Spleen (tissue), 11 donors: ENCODE measurements at regions not wholly inside any gene's neighbourhood (a gene's known extent, or its start where the extent isn't known, plus 50 kb on each side); places are given as distances from the start of the nearest gene placed in this dataset.

Experiments used
- DNase-seq: peaks from one replicate; pipeline ENCODE4 v3.0.0-alpha.2; 2020
- H3K27ac ChIP-seq, 8 donors: fragments of 200-600 bp; sonication (generic) in 7 of 8; 1 replicate in 4 of 8; 2 replicates in 4 of 8; pipeline versions ENCODE4 v1.5.0 to v1.8.0; 2016 to 2021; ENCODE audit warnings: inconsistent platforms in 4 of 8, mild to moderate bottlenecking in 4 of 8, moderate library complexity in 1 of 8
- H3K27me3 ChIP-seq, 7 donors: fragments of 200-600 bp; sonication (generic) in 6 of 7; replicated peaks in 1 of 7; 1 replicate in 4 of 7; 2 replicates in 3 of 7; pipeline versions ENCODE4 v1.5.0 to v1.8.0; 2016 to 2021; ENCODE audit warnings: inconsistent platforms in 3 of 7, mild to moderate bottlenecking in 1 of 7
- H3K36me3 ChIP-seq, 6 donors: fragments of 200-600 bp; sonication (generic) in 5 of 6; 1 replicate in 4 of 6; 2 replicates in 2 of 6; pipeline versions ENCODE4 v1.5.0 to v1.8.0; 2016 to 2021; ENCODE audit warnings: inconsistent platforms in 2 of 6
- H3K4me1 ChIP-seq, 6 donors: fragments of 200-600 bp; sonication (generic) in 5 of 6; 1 replicate in 3 of 6; 2 replicates in 3 of 6; pipeline versions ENCODE4 v1.5.0 to v1.8.0; 2016 to 2021; ENCODE audit warnings: inconsistent platforms in 3 of 6
- H3K4me3 ChIP-seq, 8 donors: fragments of 200-600 bp; sonication (generic) in 7 of 8; 1 replicate in 4 of 8; 2 replicates in 4 of 8; pipeline versions ENCODE4 v1.5.0 to v1.8.0; 2016 to 2021; ENCODE audit warnings: inconsistent platforms in 4 of 8, mild to moderate bottlenecking in 4 of 8, moderate library complexity in 2 of 8
- H3K9me3 ChIP-seq, 8 donors: fragments of 200-600 bp; sonication (generic) in 7 of 8; 1 replicate in 4 of 8; 2 replicates in 4 of 8; pipeline versions ENCODE4 v1.5.0 to v1.8.0; 2016 to 2021; ENCODE audit warnings: inconsistent platforms in 4 of 8
- POLR2A ChIP-seq, 3 donors: fragments of 450-650 bp; IDR thresholded peaks; one replicate each; pipeline ENCODE4 v1.5.1; 2017; ENCODE audit warnings: antibody characterized with exemption in 3 of 3, mild to moderate bottlenecking in 1 of 3
- POLR2AphosphoS5 ChIP-seq, 3 donors: sonication (generic); formaldehyde crosslinking; IDR thresholded peaks; one replicate each; pipeline ENCODE4 v1.5.1; 2017; ENCODE audit warnings: antibody characterized with exemption in 3 of 3
- WGBS, 5 donors: extraction: QIAGEN DNeasy Blood & Tissue Kit in 3 of 5; methylation state at CpG; one replicate each; pipeline versions ENCODE4 v1.1.5 to v1.1.7; 2013 to 2018; 5-methylcytosine and 5-hydroxymethylcytosine counted together
- intact Hi-C: fragments of 100-400 bp; cut with DNase I; formaldehyde crosslinking; loops from one replicate; pipeline ENCODE4 v1.15.0; 2023; ENCODE audit warnings: low total_unique reads
- TF ChIP-seq, protein P1 (sequence below), 11 experiments: fragments of 200-600 bp in 7 of 11; fragments of 450-650 bp in 4 of 11; sonication (generic) in 4 of 11; IDR thresholded peaks in 8 of 11; conservative IDR thresholded peaks in 3 of 11; 1 replicate in 7 of 11; 2 replicates in 4 of 11; pipeline versions ENCODE4 v1.4.0 to v1.8.0; 2016 to 2021; ENCODE audit warnings: antibody characterized with exemption in 11 of 11, inconsistent platforms in 4 of 11, mild to moderate bottlenecking in 1 of 11
- donor health status: healthy with polysubstance abuse.
- donor health status: DM: no; HTN: no; CAD: no; lungs with moderate emphysema.
- donor health status: DM: no; HTN: no; CAD: no.
- donor health status: Bipolar disorder and iron deficiency.
- donor health status: healthy.
- donor health status: DM: no; HTN: no; CAD: no.
- donor health status: DM: yes; HTN: yes; CAD: no.

DNA sequence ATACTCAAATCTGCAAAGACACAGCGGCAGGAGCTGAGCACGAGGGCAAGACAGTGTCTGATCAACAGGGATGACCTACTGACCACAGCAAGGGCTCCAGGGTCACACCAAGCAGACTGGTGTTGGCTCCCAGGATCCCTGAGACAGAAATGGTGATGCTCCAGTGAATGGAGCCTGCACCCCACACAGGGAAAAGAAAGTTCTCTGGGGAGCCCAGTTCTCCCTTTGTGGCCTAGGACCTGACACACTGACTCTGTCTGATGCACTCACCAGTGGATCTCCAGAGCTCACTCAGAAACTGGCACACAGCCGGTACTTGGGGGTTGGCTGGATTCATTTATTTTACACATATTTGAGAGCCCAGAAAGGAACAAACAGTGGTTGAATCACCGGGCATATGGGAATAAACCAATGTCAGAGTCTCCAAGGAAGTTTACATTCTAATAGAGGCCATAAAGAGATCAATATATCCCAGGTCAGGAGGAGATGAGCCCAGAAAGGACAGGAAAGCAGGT, 215.6 kb upstream of the ARL4C start:
- intact Hi-C loops, result no loop called here
- no peaks in the 10 kb centered on the region for H3K9me3 ChIP-seq
- 75 to 93% (median 86%) methylated on average over 4 of the region's 4 CpGs for WGBS, 5 donors

DNA sequence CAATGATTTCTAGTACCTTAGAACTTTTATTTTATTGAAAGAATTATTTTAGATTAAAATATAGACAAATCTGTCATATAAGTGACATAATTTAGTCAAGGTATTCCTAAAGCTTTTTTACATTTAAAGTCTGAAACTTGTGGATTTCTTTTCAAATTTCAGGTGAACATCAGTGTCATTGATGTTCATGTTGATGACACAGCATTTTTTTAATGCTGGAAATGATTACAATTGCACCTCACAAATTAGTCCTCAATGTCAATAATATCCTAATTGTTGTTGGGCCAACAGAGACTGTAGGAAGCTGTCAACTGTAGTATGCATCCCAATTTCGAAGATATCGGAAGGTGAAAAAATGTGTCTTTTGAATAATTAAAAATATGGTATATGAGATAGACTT, 214.4 kb upstream of the ARL4C start:
- intact Hi-C loops, result no loop called here
- Histone ChIP-seq H3K9me3 (no peaks in the 10 kb centered on the region), H3K4me3 (no peak overlapping the region), H3K27me3 (peaks cover 0 to 9% (median 0%) of the 10 kb centered on the region in 7 donors), H3K4me1 (no peaks in the 10 kb centered on the region), H3K36me3 (no peaks in the 10 kb centered on the region), H3K27ac (no peak overlapping the region)
- 87 to 97% (median 95%) methylated on average over 2 of the region's 2 CpGs for WGBS, 5 donors
- no peak for DNase-seq
- TF ChIP-seq POLR2A (IDR thresholded peaks at IDR 0.05) (no peak), POLR2AphosphoS5 (IDR thresholded peaks at IDR 0.05) (no peak)
- TF ChIP-seq, protein P1, sequence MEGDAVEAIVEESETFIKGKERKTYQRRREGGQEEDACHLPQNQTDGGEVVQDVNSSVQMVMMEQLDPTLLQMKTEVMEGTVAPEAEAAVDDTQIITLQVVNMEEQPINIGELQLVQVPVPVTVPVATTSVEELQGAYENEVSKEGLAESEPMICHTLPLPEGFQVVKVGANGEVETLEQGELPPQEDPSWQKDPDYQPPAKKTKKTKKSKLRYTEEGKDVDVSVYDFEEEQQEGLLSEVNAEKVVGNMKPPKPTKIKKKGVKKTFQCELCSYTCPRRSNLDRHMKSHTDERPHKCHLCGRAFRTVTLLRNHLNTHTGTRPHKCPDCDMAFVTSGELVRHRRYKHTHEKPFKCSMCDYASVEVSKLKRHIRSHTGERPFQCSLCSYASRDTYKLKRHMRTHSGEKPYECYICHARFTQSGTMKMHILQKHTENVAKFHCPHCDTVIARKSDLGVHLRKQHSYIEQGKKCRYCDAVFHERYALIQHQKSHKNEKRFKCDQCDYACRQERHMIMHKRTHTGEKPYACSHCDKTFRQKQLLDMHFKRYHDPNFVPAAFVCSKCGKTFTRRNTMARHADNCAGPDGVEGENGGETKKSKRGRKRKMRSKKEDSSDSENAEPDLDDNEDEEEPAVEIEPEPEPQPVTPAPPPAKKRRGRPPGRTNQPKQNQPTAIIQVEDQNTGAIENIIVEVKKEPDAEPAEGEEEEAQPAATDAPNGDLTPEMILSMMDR (IDR thresholded peaks at IDR 0.05 in 8 of 11, conservative IDR thresholded peaks at IDR 0.05 in 3 of 11), result no peak

More for the DNA sequence above, 215.6 kb upstream of the ARL4C start:
- no peak for DNase-seq
- Histone ChIP-seq H3K27ac (no peak overlapping the region), H3K4me3 (no peak overlapping the region), H3K4me1 (no peaks in the 10 kb centered on the region), H3K36me3 (no peaks in the 10 kb centered on the region), H3K27me3 (peaks cover 0 to 12% (median 0%) of the 10 kb centered on the region in 7 donors)
- TF ChIP-seq, protein P1 (IDR thresholded peaks at IDR 0.05 in 8 of 11, conservative IDR thresholded peaks at IDR 0.05 in 3 of 11), result no peak
- TF ChIP-seq POLR2A (IDR thresholded peaks at IDR 0.05), result no peak
- no peak for TF ChIP-seq POLR2AphosphoS5 (IDR thresholded peaks at IDR 0.05)

DNA sequence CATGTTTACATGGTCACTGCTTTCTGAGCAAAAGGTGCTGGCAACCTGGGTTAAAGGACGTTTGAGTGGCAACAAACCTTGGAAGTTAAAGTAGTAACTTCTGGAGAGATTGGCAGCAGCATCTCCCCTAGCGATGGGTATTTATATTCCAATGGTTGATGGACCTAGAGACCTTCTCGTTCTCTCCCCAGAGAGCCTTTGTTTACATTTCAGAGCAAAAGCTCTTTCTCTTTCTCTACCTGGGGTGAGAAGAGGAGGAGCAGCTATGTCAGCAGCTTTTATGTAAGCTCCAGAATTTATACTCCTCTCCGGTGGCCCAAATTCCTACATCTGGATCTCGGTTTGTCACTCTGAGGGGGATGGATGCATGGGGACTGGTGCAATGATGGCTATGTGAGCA, 213.7 kb upstream of the ARL4C start:
- Histone ChIP-seq H3K27me3 (peaks cover 0 to 5% (median 0%) of the 10 kb centered on the region in 7 donors), H3K9me3 (no peaks in the 10 kb centered on the region), H3K27ac (no peak overlapping the region), H3K4me1 (no peaks in the 10 kb centered on the region), H3K36me3 (no peaks in the 10 kb centered on the region), H3K4me3 (no peak overlapping the region)
- DNase-seq, result no peak
- TF ChIP-seq, protein P1 (IDR thresholded peaks at IDR 0.05 in 8 of 11, conservative IDR thresholded peaks at IDR 0.05 in 3 of 11), result no peak
- TF ChIP-seq POLR2A (IDR thresholded peaks at IDR 0.05), result no peak
- no peak for TF ChIP-seq POLR2AphosphoS5 (IDR thresholded peaks at IDR 0.05)
- WGBS, 5 donors, result 74 to 93% (median 80%) methylated on average over 5 of the region's 5 CpGs
- intact Hi-C loops, result no loop called here

DNA sequence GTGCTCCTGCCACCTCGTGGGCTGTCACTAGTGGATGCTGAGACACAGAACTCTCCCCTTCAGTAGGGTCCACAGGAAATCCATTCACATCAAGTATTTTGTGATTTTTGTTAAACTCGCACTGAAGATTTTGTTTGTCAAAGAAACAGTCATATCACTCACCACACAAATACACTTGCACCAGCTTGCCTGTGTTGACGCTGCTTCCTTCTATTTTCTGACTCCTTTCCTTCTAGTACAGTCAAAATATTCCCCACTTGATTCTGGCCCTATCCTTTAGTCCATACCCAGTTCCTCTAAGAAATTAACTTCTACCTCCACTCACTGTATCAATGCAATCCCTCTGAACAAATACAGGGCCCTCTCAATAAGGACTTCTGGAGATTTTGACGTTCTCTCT, 213.2 kb upstream of the ARL4C start:
- Histone ChIP-seq H3K36me3 (no peaks in the 10 kb centered on the region), H3K27ac (no peak overlapping the region), H3K4me1 (no peaks in the 10 kb centered on the region), H3K27me3 (peaks cover 0 to 5% (median 0%) of the 10 kb centered on the region in 7 donors), H3K9me3 (no peaks in the 10 kb centered on the region), H3K4me3 (no peak overlapping the region)
- WGBS, 5 donors, result 50 to 94% (median 71%) methylated on average over 4 of the region's 4 CpGs
- intact Hi-C loops, result no loop called here
- TF ChIP-seq, protein P1 (IDR thresholded peaks at IDR 0.05 in 8 of 11, conservative IDR thresholded peaks at IDR 0.05 in 3 of 11), result no peak
- no peak for TF ChIP-seq POLR2AphosphoS5 (IDR thresholded peaks at IDR 0.05)
- no peak for TF ChIP-seq POLR2A (IDR thresholded peaks at IDR 0.05)
- no peak for DNase-seq
